22Rv1 (cell line): ENCODE measurements at regions not wholly inside any gene's neighbourhood (a gene's known extent, or its start where the extent isn't known, plus 50 kb on each side); places are given as distances from the start of the nearest gene placed in this dataset.
"Not testable (repeated sequence)": the region's sequence is repeated elsewhere in the genome, so short reads cannot be mapped to it uniquely, and the experiment has no call there.

Experiments
- H3K27ac ChIP-seq: fragments of 450-650 bp; 2 replicates; pipeline ENCODE4 v1.5.1; 2017
- ZFX ChIP-seq: fragments of 450-650 bp; IDR thresholded peaks from 2 replicates; pipeline ENCODE4 v1.6.1; 2017; ENCODE audit warnings: antibody characterized with exemption, borderline replicate concordance
- TF ChIP-seq, protein P1 (sequence below): fragments of 450-650 bp; IDR thresholded peaks from 2 replicates; pipeline ENCODE4 v1.5.1; 2017; ENCODE audit warnings: mild to moderate bottlenecking

DNA sequence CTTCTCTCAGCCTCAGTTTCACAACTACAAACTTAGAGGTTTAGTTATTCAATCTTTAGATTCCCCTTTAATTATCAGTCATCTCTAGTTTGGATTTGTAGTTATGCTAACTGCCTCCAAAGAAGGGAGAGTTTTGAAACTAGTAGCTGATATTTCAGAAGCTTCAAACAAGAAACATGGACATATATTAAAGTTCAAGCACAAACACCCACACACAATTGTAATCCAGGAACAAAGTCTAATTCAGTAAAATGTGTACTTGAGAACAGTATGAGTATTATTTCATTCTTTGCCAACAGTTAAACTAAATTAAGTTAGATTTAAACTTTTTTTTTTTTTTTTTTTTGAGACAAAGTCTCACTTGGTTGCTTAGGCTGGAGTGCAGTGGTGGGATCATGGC, 71.2 kb upstream of the ABCA1 start:
- no peak for TF ChIP-seq ZFX
- TF ChIP-seq, protein P1, sequence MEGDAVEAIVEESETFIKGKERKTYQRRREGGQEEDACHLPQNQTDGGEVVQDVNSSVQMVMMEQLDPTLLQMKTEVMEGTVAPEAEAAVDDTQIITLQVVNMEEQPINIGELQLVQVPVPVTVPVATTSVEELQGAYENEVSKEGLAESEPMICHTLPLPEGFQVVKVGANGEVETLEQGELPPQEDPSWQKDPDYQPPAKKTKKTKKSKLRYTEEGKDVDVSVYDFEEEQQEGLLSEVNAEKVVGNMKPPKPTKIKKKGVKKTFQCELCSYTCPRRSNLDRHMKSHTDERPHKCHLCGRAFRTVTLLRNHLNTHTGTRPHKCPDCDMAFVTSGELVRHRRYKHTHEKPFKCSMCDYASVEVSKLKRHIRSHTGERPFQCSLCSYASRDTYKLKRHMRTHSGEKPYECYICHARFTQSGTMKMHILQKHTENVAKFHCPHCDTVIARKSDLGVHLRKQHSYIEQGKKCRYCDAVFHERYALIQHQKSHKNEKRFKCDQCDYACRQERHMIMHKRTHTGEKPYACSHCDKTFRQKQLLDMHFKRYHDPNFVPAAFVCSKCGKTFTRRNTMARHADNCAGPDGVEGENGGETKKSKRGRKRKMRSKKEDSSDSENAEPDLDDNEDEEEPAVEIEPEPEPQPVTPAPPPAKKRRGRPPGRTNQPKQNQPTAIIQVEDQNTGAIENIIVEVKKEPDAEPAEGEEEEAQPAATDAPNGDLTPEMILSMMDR = no peak
- H3K27ac ChIP-seq = no peak overlapping the region

DNA sequence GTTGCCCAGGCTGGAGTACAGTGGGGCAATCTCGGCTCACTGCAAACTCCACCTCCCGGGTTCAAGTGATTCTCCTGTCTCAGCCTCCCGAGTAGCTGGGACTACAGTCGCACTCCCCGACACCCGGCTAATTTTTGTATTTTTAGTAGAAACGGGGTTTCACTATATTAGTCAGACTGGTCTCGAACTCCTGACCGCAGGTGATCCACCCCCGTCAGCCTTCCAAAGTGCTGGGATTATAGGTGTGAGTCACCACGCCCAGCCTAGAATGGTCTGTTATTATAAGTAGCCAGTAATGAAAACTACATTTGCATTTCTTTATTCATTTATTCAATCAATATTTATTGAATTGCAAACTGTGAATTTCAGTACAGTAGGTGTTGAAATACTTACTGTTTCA, 72.6 kb upstream of the ABCA1 start:
- H3K27ac ChIP-seq = not testable (repeated sequence)

DNA sequence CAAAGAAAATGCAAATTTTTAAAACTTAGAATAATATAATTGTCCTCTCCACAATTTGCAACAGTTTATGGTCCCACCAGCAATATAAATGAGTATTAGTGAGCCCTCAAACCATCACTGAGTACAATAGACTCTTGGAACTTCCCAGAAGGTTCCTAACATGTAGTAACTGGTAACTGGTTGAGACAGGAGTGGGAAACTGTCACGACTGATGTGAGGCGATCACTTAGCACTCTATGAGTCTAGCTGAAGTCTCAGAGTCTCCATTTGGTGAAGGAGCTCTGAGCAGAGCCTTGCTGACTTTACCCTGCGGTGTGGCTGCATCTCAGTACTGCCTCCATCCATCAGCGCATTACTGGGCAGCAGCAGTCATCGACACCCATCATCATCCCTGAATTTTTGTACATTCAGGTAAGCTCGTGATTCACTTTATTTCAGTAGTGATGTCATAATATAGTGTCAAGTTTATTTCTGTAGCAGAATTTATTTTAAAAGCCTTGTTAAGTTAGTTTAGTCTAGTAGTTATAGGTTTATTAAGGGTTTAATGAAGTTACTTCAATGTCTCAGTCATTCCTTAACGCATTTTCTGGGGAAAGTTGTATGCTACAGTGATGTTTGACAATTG, 76.6 kb upstream of the ABCA1 start:
- H3K27ac ChIP-seq = no peak overlapping the region
- no peak for TF ChIP-seq ZFX
- TF ChIP-seq, protein P1 = no peak

DNA sequence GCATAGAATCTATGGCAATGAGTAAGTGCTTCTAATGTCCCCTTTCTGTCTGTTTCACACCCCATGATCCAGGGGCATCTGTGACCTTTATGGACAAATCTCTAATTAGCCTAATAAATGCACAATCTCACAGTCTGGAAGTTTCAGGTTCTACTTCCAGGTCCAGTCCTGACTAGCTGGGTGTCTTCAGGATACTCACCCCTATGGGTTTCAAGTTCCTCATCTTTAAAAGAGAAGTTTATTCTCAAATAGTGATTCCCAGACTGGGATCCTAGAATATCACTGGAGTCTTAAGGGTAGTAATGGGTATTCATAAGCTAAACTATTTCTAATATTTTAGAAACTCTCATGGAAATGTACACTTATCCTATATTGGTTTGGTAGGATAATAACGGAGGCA, 77.2 kb upstream of the ABCA1 start:
- TF ChIP-seq, protein P1 = no peak
- no peak for TF ChIP-seq ZFX
- no peak overlapping the region for H3K27ac ChIP-seq

DNA sequence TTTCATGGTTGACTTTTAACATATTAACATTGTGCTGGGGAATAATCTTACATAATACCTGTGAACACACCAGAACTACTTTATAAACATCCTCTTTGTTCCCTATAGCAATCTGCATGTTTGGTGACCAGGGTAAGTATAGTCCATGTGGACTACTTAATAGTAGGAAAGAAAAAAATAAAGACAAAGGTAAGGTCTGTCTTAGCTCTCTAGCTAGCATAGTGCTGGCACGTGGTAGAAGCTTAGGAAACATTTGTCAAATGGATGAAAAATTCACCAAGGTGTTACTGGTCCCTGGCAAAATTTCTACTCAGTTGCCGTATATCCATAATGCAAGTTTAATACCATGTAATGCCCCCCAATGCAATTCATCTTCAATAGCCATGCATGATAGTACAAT, 78.6 kb upstream of the ABCA1 start:
- H3K27ac ChIP-seq = no peak overlapping the region
- TF ChIP-seq ZFX = no peak
- TF ChIP-seq, protein P1 = no peak

DNA sequence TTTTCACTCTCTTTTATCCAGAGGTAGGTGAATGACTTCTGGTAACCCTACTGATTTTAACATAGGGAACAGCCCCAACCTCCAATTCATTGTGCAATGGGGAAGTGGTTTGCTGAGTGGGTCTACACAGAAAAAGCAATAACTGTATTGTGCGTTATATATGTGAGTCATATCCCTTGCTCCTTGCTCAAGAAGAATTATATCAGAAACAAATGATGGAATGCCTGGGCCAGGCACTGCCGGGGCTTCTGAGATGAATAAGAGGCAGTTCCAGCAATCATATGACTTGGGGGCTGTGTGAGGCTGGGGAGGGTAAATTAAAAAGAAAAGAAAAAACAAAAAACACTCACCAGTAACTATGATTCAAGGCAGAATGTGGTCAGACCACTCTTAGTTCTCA, 79.2 kb upstream of the ABCA1 start:
- no peak overlapping the region for H3K27ac ChIP-seq
- TF ChIP-seq, protein P1 = no peak
- no peak for TF ChIP-seq ZFX

DNA sequence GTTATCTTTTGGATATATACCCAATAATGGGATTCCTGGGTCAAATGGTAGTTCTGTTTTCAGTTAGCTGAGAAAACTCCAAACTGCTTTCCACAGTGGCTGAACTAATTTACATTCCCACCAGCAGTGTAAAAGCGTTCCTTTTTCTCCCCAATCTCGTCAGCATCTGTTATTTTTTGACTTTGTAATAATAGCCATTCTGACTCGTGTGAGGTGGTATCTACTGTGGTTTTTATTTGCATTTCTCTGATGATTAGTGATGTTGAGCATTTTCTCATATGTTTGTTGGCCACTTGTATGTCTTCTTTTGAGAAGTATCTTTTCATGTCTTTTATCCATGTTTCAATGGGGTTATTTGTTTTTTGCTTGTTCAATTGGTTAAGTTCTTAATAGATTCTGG, 82.1 kb upstream of the ABCA1 start:
- not testable (repeated sequence) for H3K27ac ChIP-seq

DNA sequence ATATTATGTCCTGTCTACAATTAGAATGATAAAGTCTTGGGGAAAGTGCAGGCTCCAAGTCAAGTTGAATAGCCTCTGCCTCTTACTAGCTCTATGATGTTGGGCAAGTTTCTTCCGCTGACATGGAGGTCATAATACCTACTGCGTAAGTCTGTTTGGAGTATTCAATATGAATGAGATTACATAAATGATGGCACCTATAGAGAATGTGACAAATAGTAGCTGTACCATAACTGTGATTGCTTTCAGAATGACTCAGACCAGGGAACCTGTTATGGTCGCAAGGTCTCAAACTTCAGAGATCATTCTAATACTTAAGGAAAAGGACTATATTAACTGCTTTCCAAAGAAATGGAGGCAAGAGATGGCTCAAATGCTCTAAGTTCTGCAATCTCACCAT, 94.0 kb upstream of the ABCA1 start:
- TF ChIP-seq, protein P1 = no peak
- TF ChIP-seq ZFX = no peak
- H3K27ac ChIP-seq = no peak overlapping the region

DNA sequence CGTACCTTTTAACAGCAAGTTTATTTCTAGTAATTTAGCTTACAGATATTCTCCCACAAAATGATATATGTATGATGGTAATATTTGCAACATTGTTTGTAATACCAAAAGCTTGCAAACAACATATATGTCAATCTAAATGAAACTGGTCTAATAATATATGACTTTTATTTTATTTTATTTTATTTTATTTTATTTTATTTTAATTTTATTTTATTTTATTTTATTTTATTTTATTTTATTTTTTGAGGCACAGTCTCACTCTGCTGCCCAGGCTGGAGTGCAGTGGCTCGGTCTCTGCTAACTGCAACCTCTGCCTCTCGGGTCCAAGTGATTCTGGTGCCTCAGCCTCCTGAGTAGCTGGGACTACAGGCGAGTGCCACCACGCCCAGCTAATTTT, 94.6 kb upstream of the ABCA1 start:
- not testable (repeated sequence) for H3K27ac ChIP-seq
